Activated naive CD8-positive, alpha-beta T cell (primary cell): ENCODE measurements at regions not wholly inside any gene's neighbourhood (a gene's known extent, or its start where the extent isn't known, plus 50 kb on each side); places are given as distances from the start of the nearest gene placed in this dataset.

ENCODE experiments used
- H3K27ac Mint-ChIP-seq: one replicate; pipeline ENCODE4 v1.8.0; 2021; ENCODE audit warnings: mixed read lengths
- H3K27me3 Mint-ChIP-seq: one replicate; pipeline ENCODE4 v1.8.0; 2021; ENCODE audit warnings: mixed read lengths
- H3K36me3 Mint-ChIP-seq: one replicate; pipeline ENCODE4 v1.8.0; 2021; ENCODE audit warnings: mixed read lengths
- H3K4me1 Mint-ChIP-seq: one replicate; pipeline ENCODE4 v1.8.0; 2021; ENCODE audit warnings: low read depth, mixed read lengths
- H3K4me3 Mint-ChIP-seq: one replicate; pipeline ENCODE4 v1.8.0; 2021; ENCODE audit warnings: mild to moderate bottlenecking, mixed read lengths
- H3K9me3 Mint-ChIP-seq: one replicate; pipeline ENCODE4 v1.8.0; 2021; ENCODE audit warnings: low read depth, mixed read lengths

DNA sequence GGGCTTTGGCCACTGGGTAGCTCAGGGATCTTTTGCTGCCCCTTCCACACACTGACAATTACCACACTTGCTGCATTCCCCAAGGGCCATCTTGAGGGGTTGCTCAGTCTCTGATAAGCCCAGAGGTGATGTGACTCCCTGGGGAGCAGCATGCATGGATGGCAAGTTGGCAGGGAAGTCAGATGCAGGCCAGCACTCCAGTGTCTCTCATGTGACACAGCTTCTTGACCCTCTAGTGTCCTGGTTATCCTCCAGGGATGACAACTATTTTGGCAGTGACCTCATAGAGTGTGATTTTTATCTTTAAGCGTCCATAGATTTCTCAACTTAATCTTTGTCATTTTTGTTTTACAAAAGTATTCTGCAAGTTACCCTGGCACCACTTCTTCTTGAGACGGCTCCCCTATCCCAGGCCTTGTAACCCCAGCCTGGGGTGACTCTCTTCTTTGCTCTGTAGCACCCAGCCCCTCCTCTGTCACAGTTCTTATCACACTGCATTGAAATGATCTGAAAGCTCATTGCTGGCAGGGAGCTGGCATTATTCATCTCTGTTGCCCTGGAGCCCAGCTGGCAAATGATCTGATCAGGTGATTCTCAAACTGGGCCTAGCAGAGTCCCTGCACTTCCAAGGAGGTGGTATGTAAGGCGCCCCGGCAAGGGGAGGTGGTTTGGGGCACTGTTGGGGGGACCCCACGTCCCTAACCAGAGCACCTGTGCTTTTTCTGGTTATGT, 72.6 kb downstream of the TENT5C start:
- no peaks in the 10 kb centered on the region for H3K27me3 Mint-ChIP-seq
- no peak overlapping the region for H3K4me3 Mint-ChIP-seq
- H3K4me1 Mint-ChIP-seq: peaks cover 6% of the 10 kb centered on the region
- no peaks in the 10 kb centered on the region for H3K9me3 Mint-ChIP-seq
- H3K27ac Mint-ChIP-seq: no peak overlapping the region
- no peaks in the 10 kb centered on the region for H3K36me3 Mint-ChIP-seq

DNA sequence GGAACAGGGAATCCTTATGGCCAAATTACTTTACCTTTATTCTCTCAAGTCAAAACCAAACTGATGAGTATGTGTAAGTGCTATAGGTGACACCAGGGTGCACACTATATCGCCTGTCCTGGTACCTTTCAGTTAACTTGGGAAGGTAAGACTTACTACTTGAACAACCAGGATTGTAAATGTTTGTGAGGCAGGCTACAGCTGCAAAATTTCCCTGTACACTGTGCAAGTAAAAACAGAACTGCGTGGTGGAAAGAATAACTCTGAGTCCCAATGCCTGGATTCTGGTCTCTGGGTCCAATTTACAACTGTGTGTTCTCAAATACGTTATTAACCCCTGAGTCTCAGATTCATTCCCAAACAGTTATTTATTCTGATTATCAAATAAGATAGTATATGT, 73.5 kb downstream of the TENT5C start:
- no peaks in the 10 kb centered on the region for H3K36me3 Mint-ChIP-seq
- no peak overlapping the region for H3K4me3 Mint-ChIP-seq
- H3K27ac Mint-ChIP-seq: no peak overlapping the region
- H3K27me3 Mint-ChIP-seq: no peaks in the 10 kb centered on the region
- peaks cover 4% of the 10 kb centered on the region for H3K4me1 Mint-ChIP-seq
- no peaks in the 10 kb centered on the region for H3K9me3 Mint-ChIP-seq

DNA sequence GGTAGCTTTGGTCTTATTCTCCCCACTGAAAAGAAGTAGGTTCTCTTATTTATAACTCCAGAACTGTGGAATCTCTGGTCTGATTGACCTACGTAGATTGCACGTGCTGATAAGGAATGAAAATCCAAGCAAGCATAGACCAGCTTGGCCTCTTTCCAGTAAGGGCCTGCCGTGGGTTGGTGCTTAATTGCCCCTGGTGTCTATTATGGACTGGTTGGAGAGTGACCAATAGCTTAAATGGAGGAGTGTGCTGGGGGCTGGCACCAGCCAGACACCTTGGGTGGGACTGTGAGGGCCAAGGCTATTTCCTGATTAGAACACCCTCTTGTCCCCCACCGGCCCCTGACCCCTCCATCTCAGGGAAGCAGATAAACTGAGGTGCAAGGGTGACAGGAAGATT, 74.0 kb downstream of the TENT5C start:
- no peaks in the 10 kb centered on the region for H3K27me3 Mint-ChIP-seq
- H3K4me3 Mint-ChIP-seq: no peak overlapping the region
- H3K27ac Mint-ChIP-seq: no peak overlapping the region
- no peaks in the 10 kb centered on the region for H3K4me1 Mint-ChIP-seq
- no peaks in the 10 kb centered on the region for H3K36me3 Mint-ChIP-seq
- H3K9me3 Mint-ChIP-seq: no peaks in the 10 kb centered on the region

DNA sequence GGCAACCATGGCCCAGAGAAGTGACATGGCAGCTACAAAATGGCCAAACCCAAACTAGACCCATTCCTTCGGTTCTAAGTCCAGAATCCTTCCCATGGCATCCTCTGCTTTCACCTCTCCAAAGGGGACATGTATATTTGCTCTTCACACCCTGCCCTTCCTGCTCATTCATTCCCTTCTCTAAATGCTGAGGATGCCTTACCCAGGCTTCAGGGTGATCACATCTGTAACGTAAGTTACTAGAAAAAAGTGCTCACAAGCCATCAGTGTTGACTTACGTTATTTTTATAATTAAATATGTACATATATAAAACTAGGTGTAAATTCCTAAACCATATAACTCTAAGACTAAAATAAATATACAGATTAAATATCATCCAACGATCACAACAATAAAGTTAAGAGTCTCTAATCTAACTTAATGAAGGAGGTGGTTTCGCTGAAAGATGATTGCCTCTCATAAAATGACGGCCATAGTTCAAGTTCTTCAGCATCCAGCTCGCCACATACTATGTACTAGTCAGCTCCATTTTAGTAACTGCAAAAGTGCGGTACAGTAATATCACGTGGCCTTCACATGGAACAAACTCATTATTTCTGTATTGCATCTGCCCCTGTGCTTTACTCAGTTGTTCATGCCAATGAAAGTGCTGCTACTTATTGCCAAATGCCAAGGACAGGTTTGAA, 74.6 kb downstream of the TENT5C start:
- Mint-ChIP-seq H3K9me3 (no peaks in the 10 kb centered on the region), H3K36me3 (no peaks in the 10 kb centered on the region), H3K4me1 (no peaks in the 10 kb centered on the region), H3K4me3 (no peak overlapping the region), H3K27ac (no peak overlapping the region), H3K27me3 (no peaks in the 10 kb centered on the region)

DNA sequence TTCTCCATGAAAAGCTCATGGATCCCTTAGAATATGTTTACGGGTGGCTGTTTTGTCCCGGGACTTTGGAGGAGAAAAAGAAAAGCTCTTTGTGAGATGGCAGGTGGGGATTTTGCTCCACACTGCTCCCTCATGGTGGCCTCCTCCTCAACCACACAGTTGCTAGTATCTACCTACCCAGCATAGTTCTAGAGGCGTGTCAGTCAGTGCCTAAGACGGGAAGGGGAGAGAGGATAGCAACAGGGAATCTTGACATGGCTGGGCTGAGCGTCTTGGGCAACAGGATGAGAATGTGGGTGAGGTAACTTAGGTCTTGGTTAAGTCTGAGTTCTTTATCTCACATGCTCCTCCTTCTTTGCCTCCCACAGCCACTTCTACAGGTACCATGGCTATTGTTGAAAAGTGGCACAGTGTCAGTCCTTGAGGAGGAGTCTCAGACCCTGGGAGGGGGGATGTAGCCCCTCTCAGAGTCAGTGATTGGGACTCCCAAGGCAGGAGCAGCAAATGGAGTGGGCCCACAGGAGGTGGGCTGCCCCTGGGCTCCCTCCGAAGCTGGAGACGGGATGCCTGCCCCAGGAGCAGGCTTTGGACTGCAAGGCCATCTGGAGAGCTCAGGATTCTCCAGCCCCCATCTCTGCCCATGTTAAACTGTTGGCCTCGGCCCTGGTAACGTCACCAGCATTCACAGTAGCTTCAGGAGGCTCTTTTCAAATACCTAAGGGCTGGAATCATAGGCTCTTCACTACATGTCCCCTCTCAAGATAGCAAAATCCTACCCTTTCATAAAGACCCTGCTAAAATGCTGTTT, 75.4 kb downstream of the TENT5C start:
- Mint-ChIP-seq H3K9me3 (no peaks in the 10 kb centered on the region), H3K36me3 (no peaks in the 10 kb centered on the region), H3K4me3 (no peak overlapping the region), H3K27ac (no peak overlapping the region), H3K4me1 (no peaks in the 10 kb centered on the region), H3K27me3 (no peaks in the 10 kb centered on the region)

DNA sequence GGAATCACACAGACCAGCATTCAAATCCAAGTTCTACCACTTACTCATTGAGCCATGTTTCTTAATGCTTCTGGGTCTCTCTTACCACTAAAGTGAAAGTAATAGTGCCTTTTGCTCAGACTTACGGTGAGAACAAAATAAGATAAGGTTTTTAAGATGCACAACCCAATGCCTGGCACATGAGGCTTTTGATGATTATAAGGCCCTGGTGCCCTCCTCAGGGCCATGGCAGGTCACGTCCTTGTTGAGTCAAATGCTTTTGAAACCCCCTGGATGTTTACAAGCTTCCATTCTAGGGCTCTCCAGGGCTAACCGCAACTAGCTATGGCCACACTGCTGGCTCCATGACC, 76.0 kb downstream of the TENT5C start:
- no peak overlapping the region for H3K4me3 Mint-ChIP-seq

DNA sequence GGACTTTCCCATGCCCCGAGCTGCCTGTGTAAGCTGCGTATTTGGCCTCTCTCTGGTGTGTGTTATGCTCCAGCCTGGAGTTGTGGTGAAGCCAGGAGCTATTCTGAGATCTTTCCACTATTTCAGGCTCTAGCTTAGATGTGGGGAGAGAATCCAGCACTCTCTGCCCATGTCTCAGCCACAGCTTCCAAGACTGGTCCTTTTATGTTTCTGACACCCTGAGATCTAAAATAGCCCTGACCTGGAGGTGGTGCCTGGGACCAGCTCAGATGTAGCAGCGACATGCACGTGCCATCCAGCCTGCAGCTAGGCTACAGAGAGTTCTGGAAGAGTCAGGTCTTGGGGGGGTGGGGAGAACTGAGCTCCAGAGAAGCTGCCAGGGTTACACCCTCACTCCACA, 76.5 kb downstream of the TENT5C start:
- Mint-ChIP-seq H3K9me3 (no peaks in the 10 kb centered on the region), H3K4me1 (no peaks in the 10 kb centered on the region), H3K4me3 (no peak overlapping the region), H3K36me3 (no peaks in the 10 kb centered on the region), H3K27me3 (peaks cover 2% of the 10 kb centered on the region), H3K27ac (no peak overlapping the region)

More for the DNA sequence above, 76.0 kb downstream of the TENT5C start:
- Mint-ChIP-seq H3K9me3 (no peaks in the 10 kb centered on the region), H3K36me3 (no peaks in the 10 kb centered on the region), H3K27me3 (peaks cover 2% of the 10 kb centered on the region), H3K4me1 (no peaks in the 10 kb centered on the region), H3K27ac (no peak overlapping the region)

DNA sequence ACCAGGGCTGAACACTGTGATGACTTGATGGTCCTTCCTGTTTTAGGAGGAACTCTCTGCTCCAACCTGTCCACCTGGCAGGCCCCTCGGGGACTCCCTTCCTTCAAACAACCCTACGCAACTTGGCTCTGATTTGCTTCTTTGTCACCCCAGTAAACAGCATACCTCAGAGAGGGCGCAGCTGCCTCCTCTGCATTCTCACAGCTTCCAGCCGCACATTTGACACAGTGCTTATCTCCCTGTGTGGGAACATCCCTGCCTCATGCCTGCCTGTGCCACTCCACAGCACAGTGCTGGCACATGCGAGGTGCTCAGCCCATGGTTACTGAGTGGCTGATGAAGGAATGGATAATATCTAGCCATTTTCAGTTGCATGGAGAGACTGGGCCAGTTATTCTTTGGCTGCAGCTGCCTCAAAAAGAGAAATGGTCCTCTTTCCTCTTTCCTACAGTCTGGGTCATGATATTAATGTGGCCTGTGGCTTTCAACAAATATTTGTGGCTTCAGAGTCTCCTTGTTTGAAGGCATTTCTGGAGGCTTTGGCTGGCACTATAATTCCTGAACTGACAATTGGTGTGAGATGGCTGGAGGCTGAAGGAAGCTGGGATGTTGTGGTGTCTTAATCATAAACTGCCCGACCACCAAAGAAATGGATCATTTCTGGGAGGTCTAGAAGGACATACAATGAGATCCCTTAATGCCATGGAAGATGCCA, 77.9 kb downstream of the TENT5C start:
- Mint-ChIP-seq H3K27me3 (peaks cover 3% of the 10 kb centered on the region), H3K9me3 (no peaks in the 10 kb centered on the region), H3K36me3 (no peaks in the 10 kb centered on the region), H3K27ac (no peak overlapping the region), H3K4me3 (no peak overlapping the region), H3K4me1 (no peaks in the 10 kb centered on the region)

DNA sequence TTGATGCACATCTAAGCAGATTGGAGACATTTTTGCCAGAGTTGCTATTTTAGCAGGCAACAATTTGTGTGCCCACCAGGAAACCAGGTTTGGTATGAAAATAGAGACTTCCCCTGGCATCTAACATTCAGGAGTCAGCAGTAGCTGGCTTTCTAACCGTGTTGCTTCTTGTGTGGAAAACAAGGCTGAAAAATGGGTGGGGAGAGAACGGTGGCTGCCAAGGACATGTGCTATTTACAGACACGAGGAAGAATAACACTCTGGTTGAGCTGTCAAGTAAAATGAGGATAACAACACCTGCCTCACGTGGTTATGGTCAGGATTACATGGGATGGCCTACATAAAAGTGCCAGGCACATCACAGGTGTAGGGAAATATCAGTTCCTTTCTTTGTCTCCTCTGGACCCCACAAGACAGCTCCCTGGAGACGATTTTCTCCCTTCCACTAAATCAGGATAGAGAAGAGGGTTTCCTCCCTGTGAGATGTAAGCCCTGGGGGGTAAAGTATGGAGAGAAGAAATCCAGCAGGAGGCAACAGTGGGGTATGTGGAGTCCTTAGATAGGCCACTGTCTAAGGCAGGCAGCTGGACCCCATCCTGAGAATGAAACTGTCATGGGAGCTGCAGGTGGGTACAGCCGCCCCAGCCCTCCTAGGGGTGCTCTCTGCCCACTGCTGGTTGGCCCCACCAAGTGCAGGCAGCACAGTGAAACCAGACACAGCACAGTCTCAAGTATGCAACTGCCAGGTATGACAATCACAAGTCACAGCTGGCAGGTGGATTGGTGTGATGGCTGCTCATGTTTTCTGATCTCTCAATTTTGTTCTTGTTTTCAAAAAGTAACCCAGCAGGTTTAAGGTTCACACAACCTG, 80.3 kb downstream of the TENT5C start:
- peaks cover 10% of the 10 kb centered on the region for H3K27me3 Mint-ChIP-seq
- no peaks in the 10 kb centered on the region for H3K4me1 Mint-ChIP-seq

DNA sequence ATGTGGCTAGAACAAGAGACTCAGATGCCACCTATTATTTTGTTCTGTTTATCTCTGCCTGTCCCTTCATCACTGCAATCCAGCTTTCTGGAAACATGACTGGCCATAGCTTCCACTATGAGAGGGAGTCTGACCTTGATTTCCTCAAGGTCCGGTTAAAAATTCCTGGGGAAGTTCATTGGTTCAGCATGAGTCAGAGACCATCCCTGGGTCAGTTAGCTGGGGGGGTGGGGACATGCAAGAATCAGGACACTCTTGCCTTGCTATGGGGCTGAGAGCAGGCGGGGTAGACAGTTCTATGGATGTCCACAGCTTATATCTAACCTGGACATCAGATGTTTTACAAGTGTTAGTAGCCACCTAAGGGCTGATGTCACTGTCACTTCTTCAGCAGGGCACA, 81.1 kb downstream of the TENT5C start:
- no peak overlapping the region for H3K27ac Mint-ChIP-seq
- no peaks in the 10 kb centered on the region for H3K9me3 Mint-ChIP-seq
- H3K4me3 Mint-ChIP-seq: no peak overlapping the region
- H3K27me3 Mint-ChIP-seq: peaks cover 10% of the 10 kb centered on the region
- H3K36me3 Mint-ChIP-seq: no peaks in the 10 kb centered on the region
- no peaks in the 10 kb centered on the region for H3K4me1 Mint-ChIP-seq

More for the DNA sequence above, 80.3 kb downstream of the TENT5C start:
- Mint-ChIP-seq H3K9me3 (no peaks in the 10 kb centered on the region), H3K36me3 (no peaks in the 10 kb centered on the region), H3K4me3 (no peak overlapping the region), H3K27ac (no peak overlapping the region)

DNA sequence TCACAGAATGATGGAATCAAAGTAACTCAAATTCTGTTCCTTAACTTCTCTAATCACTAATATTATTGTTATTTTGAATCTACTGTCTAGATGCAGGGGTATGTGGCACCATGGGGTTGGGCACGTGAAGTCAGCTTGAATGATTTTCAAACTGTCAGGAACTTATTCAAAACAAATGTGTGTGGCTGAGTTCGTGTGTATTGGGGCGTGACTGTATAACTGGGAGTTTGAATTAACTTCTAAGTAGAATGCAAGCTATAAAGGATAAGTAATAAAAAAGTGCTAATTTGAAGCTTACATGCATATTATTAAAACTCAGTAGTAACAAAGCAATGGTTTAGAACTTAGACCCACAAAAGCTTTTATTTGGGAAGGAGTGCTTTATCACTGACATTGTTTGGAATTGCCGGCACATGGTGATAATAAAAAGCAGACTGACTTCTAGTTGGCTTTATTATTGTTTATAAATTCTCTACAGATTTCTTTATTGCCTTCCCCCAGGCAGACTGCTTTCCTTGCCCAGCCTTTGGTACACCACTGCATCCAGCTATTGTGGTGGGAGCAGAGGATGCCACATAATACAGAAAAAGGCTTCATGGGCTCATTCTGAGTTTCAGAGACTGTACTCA, 84.3 kb downstream of the TENT5C start:
- Mint-ChIP-seq H3K4me3 (no peak overlapping the region), H3K36me3 (no peaks in the 10 kb centered on the region), H3K9me3 (no peaks in the 10 kb centered on the region)

DNA sequence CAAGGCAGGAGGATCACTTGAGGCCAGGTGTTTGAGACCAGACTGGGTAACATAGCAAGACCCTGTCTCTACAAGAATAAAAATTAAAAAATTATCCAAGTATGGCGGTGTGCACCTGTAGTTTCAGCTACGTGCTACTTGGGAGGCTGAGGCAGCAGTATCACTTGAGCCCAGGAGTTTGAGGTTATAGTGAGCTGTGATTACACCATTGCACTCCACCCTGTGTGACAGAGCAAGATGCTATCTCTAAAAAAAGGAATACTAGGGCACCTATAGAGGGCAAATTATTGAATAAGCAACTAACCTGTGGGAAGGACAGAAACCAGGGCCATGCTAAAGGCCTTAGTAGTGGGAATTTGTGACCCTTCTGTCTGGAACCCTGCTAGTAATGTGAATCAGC, 86.1 kb downstream of the TENT5C start:
- H3K27ac Mint-ChIP-seq: no peak overlapping the region

More for the DNA sequence above, 84.3 kb downstream of the TENT5C start:
- Mint-ChIP-seq H3K4me1 (no peaks in the 10 kb centered on the region), H3K27me3 (peaks cover 10% of the 10 kb centered on the region), H3K27ac (no peak overlapping the region)

DNA sequence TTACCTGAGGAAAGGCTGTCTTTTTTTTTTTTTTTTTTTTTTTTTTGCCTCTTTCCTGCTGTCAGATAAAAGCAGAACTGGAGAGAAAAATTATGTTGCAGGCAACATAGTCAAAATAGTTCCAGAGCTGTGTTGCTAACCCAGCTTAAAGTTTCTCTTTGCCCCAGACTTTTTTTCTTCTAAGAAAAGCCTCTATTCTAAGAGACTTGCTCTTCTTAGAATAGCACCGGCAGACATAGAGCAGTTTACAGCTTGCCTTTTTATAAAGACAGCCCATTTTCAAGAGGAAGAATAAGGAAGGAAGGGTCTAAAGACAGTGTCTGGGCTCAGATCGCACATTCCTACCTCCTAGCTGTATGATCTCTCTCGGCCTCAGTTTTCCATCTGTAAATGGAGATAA, 88.7 kb downstream of the TENT5C start:
- H3K4me3 Mint-ChIP-seq: no peak overlapping the region
- H3K4me1 Mint-ChIP-seq: no peaks in the 10 kb centered on the region
- no peaks in the 10 kb centered on the region for H3K36me3 Mint-ChIP-seq
- no peak overlapping the region for H3K27ac Mint-ChIP-seq
- H3K27me3 Mint-ChIP-seq: peaks cover 7% of the 10 kb centered on the region
- no peaks in the 10 kb centered on the region for H3K9me3 Mint-ChIP-seq

More for the DNA sequence above, 86.1 kb downstream of the TENT5C start:
- no peaks in the 10 kb centered on the region for H3K9me3 Mint-ChIP-seq
- H3K27me3 Mint-ChIP-seq: peaks cover 12% of the 10 kb centered on the region
- H3K36me3 Mint-ChIP-seq: no peaks in the 10 kb centered on the region
- no peak overlapping the region for H3K4me3 Mint-ChIP-seq
- no peaks in the 10 kb centered on the region for H3K4me1 Mint-ChIP-seq
